AG04450 (cell line): ENCODE measurements at regions not wholly inside any gene's neighbourhood (a gene's known extent, or its start where the extent isn't known, plus 50 kb on each side); places are given as distances from the start of the nearest gene placed in this dataset.

Source experiments
- CTCF ChIA-PET: fragments of 300-600, 350-600 bp; formaldehyde crosslinking; extraction: SDS; loops from one replicate; lab custom pipeline; 2022; ENCODE audit warnings: antibody characterized with exemption, inconsistent platforms; lab: Charles Lee
- POLR2A ChIA-PET: fragments of 350-600 bp; formaldehyde crosslinking; extraction: SDS; loops from one replicate; lab custom pipeline; 2021; ENCODE audit warnings: antibody characterized with exemption, inconsistent platforms; lab: Yijun Ruan, JAX
- DNase-seq: peaks from one replicate; pipeline ENCODE4 v3.0.0-alpha.2; 2011; ENCODE audit warnings: low read depth, low spot score
- H3K27ac ChIP-seq: one replicate; pipeline ENCODE4 v1.5.1; 2012; ENCODE audit warnings: low read depth, low read length, control low read depth
- H3K27me3 ChIP-seq: one replicate; pipeline ENCODE4 v1.6.0; 2012; ENCODE audit warnings: low read length; ENCODE audit not compliant: control insufficient read depth, insufficient read depth
- H3K4me3 ChIP-seq: 2 replicates; pipeline ENCODE4 v1.5.1; 2011; ENCODE audit warnings: mild to moderate bottlenecking, low read depth, low read length, control low read depth
- H3K9me3 ChIP-seq: 2 replicates; pipeline ENCODE4 v1.5.1; 2012; ENCODE audit warnings: low read length; ENCODE audit not compliant: control insufficient read depth, insufficient read depth
- TF ChIP-seq, protein P1 (sequence below): IDR thresholded peaks from 2 replicates; pipeline ENCODE4 v1.5.1; 2011; ENCODE audit warnings: low read depth, low read length, control low read depth, inconsistent platforms

DNA sequence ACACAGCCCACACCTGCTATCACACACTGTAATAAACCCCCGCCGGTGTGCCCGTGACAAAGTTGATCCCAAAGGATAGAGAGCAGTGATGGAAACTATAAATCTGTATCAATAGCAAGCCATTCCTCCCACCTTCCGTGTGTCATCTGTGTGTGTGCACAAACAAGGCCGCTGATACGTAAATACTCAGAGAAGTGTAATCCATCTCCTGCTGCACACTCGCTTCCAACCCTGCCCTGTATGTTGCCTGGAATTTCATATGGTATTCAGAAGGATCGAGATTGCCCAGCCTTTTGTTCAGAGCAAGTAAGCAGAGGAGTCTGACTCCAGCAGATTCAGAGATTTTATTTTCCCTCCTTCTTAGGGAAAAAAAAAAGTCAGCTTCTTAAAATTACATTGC is 581.1 kb upstream of the ZFHX3 start:
- no peak for DNase-seq
- Histone ChIP-seq H3K27ac (no peak overlapping the region), H3K9me3 (no peaks in the 10 kb centered on the region), H3K27me3 (no peaks in the 10 kb centered on the region), H3K4me3 (no peak overlapping the region)
- ChIA-PET CTCF (no interaction called here), POLR2A (no interaction called here)
- TF ChIP-seq, protein P1, sequence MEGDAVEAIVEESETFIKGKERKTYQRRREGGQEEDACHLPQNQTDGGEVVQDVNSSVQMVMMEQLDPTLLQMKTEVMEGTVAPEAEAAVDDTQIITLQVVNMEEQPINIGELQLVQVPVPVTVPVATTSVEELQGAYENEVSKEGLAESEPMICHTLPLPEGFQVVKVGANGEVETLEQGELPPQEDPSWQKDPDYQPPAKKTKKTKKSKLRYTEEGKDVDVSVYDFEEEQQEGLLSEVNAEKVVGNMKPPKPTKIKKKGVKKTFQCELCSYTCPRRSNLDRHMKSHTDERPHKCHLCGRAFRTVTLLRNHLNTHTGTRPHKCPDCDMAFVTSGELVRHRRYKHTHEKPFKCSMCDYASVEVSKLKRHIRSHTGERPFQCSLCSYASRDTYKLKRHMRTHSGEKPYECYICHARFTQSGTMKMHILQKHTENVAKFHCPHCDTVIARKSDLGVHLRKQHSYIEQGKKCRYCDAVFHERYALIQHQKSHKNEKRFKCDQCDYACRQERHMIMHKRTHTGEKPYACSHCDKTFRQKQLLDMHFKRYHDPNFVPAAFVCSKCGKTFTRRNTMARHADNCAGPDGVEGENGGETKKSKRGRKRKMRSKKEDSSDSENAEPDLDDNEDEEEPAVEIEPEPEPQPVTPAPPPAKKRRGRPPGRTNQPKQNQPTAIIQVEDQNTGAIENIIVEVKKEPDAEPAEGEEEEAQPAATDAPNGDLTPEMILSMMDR = no peak

DNA sequence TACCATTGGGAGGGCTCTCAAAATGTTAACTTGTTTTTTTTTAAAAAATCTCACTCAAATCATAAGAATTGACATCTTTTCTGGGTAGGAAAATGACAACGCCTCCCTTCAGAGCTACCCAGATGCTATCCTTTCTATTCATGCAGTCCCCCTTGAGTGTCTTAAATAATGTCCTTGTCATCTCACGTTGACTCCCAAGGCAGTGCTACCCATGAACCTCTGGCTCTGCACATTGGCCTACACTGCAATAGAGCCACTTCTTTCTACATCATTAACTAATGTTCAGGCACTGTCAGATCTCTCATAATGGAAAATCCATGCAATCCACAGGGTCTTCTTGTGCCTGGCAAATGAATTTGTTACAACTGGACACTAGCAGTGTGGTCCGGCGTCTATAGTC is 569.8 kb upstream of the ZFHX3 start:
- no peak for DNase-seq
- no peak overlapping the region for H3K27ac ChIP-seq
- ChIA-PET CTCF (no interaction called here), POLR2A (no interaction called here)
- TF ChIP-seq, protein P1 = no peak
- H3K9me3 ChIP-seq = no peaks in the 10 kb centered on the region
- no peak overlapping the region for H3K4me3 ChIP-seq
- no peaks in the 10 kb centered on the region for H3K27me3 ChIP-seq

DNA sequence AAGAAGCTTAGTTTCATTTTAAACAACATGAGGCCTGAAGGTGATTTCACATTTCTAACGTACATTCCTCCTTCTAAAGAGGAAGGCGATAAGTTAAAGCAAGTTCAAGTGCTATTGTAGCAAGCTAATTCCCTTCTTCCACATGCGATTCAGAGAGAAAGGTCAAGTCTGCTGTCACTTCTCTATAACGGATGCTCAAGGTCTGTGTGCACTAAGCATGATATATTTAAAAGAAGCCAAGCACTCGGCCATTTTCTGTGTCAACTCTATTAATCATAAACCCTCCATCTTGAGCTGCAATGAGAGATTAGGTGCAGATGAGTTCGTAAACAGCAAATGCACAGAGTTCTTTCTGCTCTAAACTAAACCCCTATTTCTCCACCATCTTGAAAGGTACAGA is 568.8 kb upstream of the ZFHX3 start:
- H3K27me3 ChIP-seq = no peaks in the 10 kb centered on the region
- CTCF ChIA-PET = interaction anchor here (1.9 kb wide), 1 partner anchor 262 kb away, joined by 9 read pairs; no protein-coding TSS in a partner anchor
- H3K27ac ChIP-seq = no peak overlapping the region
- POLR2A ChIA-PET = no interaction called here
- TF ChIP-seq, protein P1 = no peak
- H3K9me3 ChIP-seq = no peaks in the 10 kb centered on the region
- no peak for DNase-seq
- H3K4me3 ChIP-seq = 0 out of 2 replicates have a peak overlapping the region, but pooled peaks have one; percentile 18

- TF ChIP-seq, protein P1 = no peak
- H3K27ac ChIP-seq = no peak overlapping the region
- POLR2A ChIA-PET = no interaction called here
- no peaks in the 10 kb centered on the region for H3K27me3 ChIP-seq
- no peak overlapping the region for H3K4me3 ChIP-seq
- no peak for DNase-seq
- CTCF ChIA-PET = interaction anchor here (1.9 kb wide), 1 partner anchor 262 kb away, joined by 9 read pairs; no protein-coding TSS in a partner anchor
- no peaks in the 10 kb centered on the region for H3K9me3 ChIP-seq
These were observed 568.3 kb upstream of the ZFHX3 start for GRCh38 chr16:73616166-73616753.

DNA sequence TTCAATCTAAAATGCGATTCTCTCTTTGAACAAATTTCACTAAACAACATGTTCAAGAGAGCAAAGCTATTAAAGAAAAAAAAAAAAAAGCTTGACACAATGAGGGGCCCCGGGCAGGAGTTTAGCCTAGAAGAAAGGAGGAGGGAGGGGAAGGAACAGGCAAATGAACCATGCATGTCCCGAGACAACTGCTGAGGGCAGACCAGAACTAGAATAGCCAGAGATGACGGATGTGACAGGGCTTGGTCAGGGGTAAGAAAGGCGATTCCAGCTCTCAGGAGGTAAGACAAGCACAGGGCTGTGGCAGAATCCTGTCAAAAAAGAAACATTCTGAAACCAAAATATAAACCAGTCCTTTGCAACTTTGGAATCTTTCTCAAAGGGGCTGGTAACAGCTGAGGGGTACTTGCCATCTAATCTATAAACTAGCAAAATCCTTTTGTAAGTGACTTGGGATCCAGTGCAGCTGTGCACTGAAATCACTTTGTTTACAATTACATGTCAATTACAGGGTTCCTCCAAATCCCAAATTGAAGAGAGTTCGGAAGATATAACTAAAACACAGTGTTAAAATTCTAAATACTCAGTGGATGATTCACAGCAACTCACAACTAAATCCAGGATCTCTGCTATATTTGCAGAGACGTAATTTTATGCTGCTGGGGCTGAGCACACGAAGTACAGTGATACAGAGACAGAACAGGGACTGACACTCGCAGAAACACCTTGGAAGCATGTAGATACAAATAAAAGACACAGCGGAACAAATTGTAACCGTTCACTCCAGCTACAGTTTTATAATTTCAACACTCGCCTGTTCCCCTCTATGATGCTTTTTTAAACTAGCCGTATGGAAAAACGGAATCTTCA is 567.4 kb upstream of the ZFHX3 start:
- CTCF ChIA-PET = interaction anchor here (0.6 to 1.9 kb wide), 2 partner anchors 263 to 1516 kb away, joined by 4 to 9 read pairs; no protein-coding TSS in a partner anchor
- Histone ChIP-seq H3K4me3 (no peak overlapping the region), H3K9me3 (no peaks in the 10 kb centered on the region), H3K27me3 (peaks cover 3% of the 10 kb centered on the region), H3K27ac (no peak overlapping the region)
- DNase-seq = no peak
- TF ChIP-seq, protein P1 = no peak
- POLR2A ChIA-PET = interaction anchor here (0.7 kb wide), 1 partner anchor 978 kb away, joined by 5 read pairs; no protein-coding TSS in a partner anchor
